Fibroblast of villous mesenchyme (primary cell): ENCODE measurements at regions not wholly inside any gene's neighbourhood (a gene's known extent, or its start where the extent isn't known, plus 50 kb on each side); places are given as distances from the start of the nearest gene placed in this dataset.

Experiments
- DNase-seq: peaks from one replicate; pipeline ENCODE4 v3.0.0-alpha.2; 2010; ENCODE audit warnings: low read depth
- H3K4me3 ChIP-seq: 2 replicates; pipeline ENCODE4 v1.5.1; 2011; ENCODE audit warnings: low read depth, mild to moderate bottlenecking, low read length
- CTCF ChIP-seq: IDR thresholded peaks from 2 replicates; pipeline ENCODE4 v1.5.1; 2012; ENCODE audit warnings: low read depth, mild to moderate bottlenecking, low read length; ENCODE audit not compliant: insufficient read depth

GRCh38 chr7:25877802-25878789 is 273.9 kb upstream of the NFE2L3 start:
- H3K4me3 ChIP-seq: no peak overlapping the region
- DNase-seq: no peak
- no peak for TF ChIP-seq CTCF

GRCh38 chr7:25879799-25880198 is 272.2 kb upstream of the NFE2L3 start:
- TF ChIP-seq CTCF: no peak

GRCh38 chr7:25881317-25882037 is 270.5 kb upstream of the NFE2L3 start:
- TF ChIP-seq CTCF: no peak
- H3K4me3 ChIP-seq: no peak overlapping the region
- no peak for DNase-seq

More at GRCh38 chr7:25879799-25880198, 272.2 kb upstream of the NFE2L3 start:
- no peak for DNase-seq
- H3K4me3 ChIP-seq: no peak overlapping the region

DNA sequence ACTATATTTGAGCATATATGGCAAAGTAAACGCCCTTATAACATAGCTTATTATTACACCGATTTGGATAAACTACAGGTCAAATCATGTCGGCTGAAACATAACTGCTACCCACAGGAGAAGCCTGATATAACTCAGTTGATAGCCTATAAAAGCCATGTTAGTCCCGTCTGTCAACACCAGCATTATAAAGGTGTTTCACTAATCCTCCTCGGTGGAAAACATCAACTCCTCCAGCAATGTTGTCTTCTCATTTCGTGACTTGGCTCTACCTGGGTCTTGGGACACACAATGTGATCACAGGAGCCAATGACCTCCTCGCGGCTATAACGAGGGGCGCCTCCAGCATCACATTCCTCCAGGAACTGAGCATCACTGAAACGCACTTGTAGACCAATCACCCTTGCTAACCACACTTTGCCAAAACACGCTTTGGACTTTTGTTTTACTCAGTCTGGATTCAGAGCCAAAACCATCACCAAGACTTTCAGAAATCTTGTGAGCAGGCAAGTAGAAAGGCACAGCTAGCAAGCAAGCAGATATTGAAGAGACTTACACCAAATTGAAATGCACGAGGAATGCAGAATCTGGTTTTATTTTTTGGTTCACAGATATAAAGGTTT is 269.7 kb upstream of the NFE2L3 start:
- DNase-seq: no peak
- H3K4me3 ChIP-seq: no peak overlapping the region
- no peak for TF ChIP-seq CTCF

DNA sequence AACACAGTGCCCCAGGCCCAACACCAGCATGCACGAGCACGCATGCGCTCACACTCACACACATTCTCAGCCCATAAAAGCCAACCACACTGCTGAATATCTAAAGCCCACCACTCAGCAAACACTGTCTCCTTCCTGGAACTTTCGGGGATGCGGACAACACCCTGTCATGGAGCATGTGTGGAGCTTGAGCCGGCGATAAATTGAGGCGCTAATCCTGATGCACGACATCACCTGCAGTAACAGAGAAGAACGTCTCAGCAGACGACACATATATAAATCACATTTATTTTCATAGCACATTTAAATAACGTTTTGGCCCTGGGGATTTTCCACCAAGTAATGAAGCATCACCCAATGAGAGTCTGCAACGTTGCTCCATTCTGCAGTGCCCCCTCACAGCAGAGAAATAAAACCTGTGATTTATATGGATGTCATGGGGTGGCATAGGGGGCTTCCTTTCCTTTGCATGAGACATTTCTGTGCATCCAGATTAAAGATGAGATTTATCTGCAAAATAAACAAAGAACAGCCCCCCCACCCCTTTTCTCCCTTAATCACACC is 267.7 kb upstream of the NFE2L3 start:
- no peak for TF ChIP-seq CTCF
- no peak for DNase-seq
- H3K4me3 ChIP-seq: no peak overlapping the region

GRCh38 chr7:25885057-25885576 is 266.9 kb upstream of the NFE2L3 start:
- TF ChIP-seq CTCF: no peak
- H3K4me3 ChIP-seq: no peak overlapping the region
- no peak for DNase-seq
